Inflammatory macrophage (primary cell): ENCODE measurements at regions not wholly inside any gene's neighbourhood (a gene's known extent, or its start where the extent isn't known, plus 50 kb on each side); places are given as distances from the start of the nearest gene placed in this dataset.
"Not testable (repeated sequence)": the region's sequence is repeated elsewhere in the genome, so short reads cannot be mapped to it uniquely, and the experiment has no call there.

Experiments used
- DNase-seq, 2 donors: peaks; one replicate each; pipeline ENCODE4 v3.0.0-alpha.2; 2020 to 2022

- DNase-seq = no peak
Observed at GRCh38 chr2:393711-394696, 106.1 kb upstream of the ALKAL2 start.

- DNase-seq = no peak
Observed at GRCh38 chr2:392926-393280, 105.0 kb upstream of the ALKAL2 start.

GRCh38 chr2:392181-392925 lies 104.5 kb upstream of the ALKAL2 start:
- DNase-seq = no peak

GRCh38 chr2:391696-392095 lies 103.8 kb upstream of the ALKAL2 start:
- no peak for DNase-seq

GRCh38 chr2:390959-391358 lies 103.1 kb upstream of the ALKAL2 start:
- no peak for DNase-seq

- not testable (repeated sequence) for DNase-seq
Observed at GRCh38 chr2:389985-390384, 102.1 kb upstream of the ALKAL2 start.

GRCh38 chr2:388752-389151 lies 100.9 kb upstream of the ALKAL2 start:
- DNase-seq = not testable (repeated sequence)

GRCh38 chr2:387980-388421 lies 100.1 kb upstream of the ALKAL2 start:
- no peak for DNase-seq

GRCh38 chr2:386406-387103 lies 98.7 kb upstream of the ALKAL2 start:
- DNase-seq = no peak

GRCh38 chr2:385785-386184 lies 97.9 kb upstream of the ALKAL2 start:
- no peak for DNase-seq

GRCh38 chr2:385061-385460 lies 97.2 kb upstream of the ALKAL2 start:
- no peak for DNase-seq

GRCh38 chr2:383888-384287 lies 96.0 kb upstream of the ALKAL2 start:
- no peak for DNase-seq

- no peak for DNase-seq
Observed at GRCh38 chr2:383178-383577, 95.3 kb upstream of the ALKAL2 start.

GRCh38 chr2:382728-383022 lies 94.8 kb upstream of the ALKAL2 start:
- DNase-seq = no peak

GRCh38 chr2:381941-382727 lies 94.2 kb upstream of the ALKAL2 start:
- no peak for DNase-seq

GRCh38 chr2:381181-381580 lies 93.3 kb upstream of the ALKAL2 start:
- no peak for DNase-seq

- no peak for DNase-seq
Observed at GRCh38 chr2:380772-381171, 92.9 kb upstream of the ALKAL2 start.

- DNase-seq = no peak
Observed at GRCh38 chr2:380221-380620, 92.3 kb upstream of the ALKAL2 start.

GRCh38 chr2:379778-380177 lies 91.9 kb upstream of the ALKAL2 start:
- no peak for DNase-seq

- no peak for DNase-seq
Observed at GRCh38 chr2:378364-378763, 90.5 kb upstream of the ALKAL2 start.

GRCh38 chr2:377414-377813 lies 89.5 kb upstream of the ALKAL2 start:
- no peak for DNase-seq

- DNase-seq = no peak
Observed at GRCh38 chr2:375956-376307, 88.0 kb upstream of the ALKAL2 start.
